Caco-2 (cell line): ENCODE measurements at regions not wholly inside any gene's neighbourhood (a gene's known extent, or its start where the extent isn't known, plus 50 kb on each side); places are given as distances from the start of the nearest gene placed in this dataset.
"Not testable (repeated sequence)": the region's sequence is repeated elsewhere in the genome, so short reads cannot be mapped to it uniquely, and the experiment has no call there.

Source experiments
- BruUV-seq: library from RNA; stranded (reverse); fragments of 400-500 nt; replicated peaks from 2 replicates; lab custom pipeline; 2021; lab: Mats Ljungman, UMichigan
- CTCF ChIA-PET: fragments of 300-600 bp; sonication (Branson Sonifier 250); formaldehyde crosslinking; loops from one replicate; lab custom pipeline; 2022; ENCODE audit warnings: antibody characterized with exemption; lab: Charles Lee
- POLR2A ChIA-PET: fragments of 300-600 bp; sonication (Branson Sonifier 250); formaldehyde crosslinking; loops from one replicate; lab custom pipeline; 2022; ENCODE audit warnings: antibody characterized with exemption; lab: Charles Lee
- DNase-seq, 2 experiments: peaks; one replicate each; pipeline versions ENCODE4 v3.0.0 to v3.0.0-alpha.2; 2020 to 2022
- H3K27me3 ChIP-seq: replicated peaks from 2 replicates; pipeline ENCODE4 v1.6.0; 2011; ENCODE audit warnings: low read length; ENCODE audit not compliant: control insufficient read depth, insufficient read depth
- H3K36me3 ChIP-seq: 2 replicates; pipeline ENCODE4 v1.5.1; 2011; ENCODE audit warnings: low read length; ENCODE audit not compliant: control insufficient read depth, insufficient read depth
- H3K4me1 ChIP-seq: fragments of 250-450 bp; sonication (Bioruptor Pico); 2 replicates; pipeline ENCODE4 v1.5.1; 2020; ENCODE audit warnings: mild to moderate bottlenecking
- H3K4me3 ChIP-seq: 2 replicates; pipeline ENCODE4 v1.5.1; 2011; ENCODE audit warnings: low read depth, mild to moderate bottlenecking, control low read depth, low read length
- H3K9me3 ChIP-seq: fragments of 250-450 bp; sonication (Bioruptor Pico); 2 replicates; pipeline ENCODE4 v1.5.1; 2020; ENCODE audit warnings: mild to moderate bottlenecking, moderate library complexity
- H3K27ac Mint-ChIP-seq: one replicate; pipeline ENCODE4 v1.8.0; 2022; ENCODE audit warnings: mixed read lengths; ENCODE audit not compliant: unreplicated experiment
- H3K27me3 Mint-ChIP-seq: one replicate; pipeline ENCODE4 v1.8.0; 2022; ENCODE audit warnings: mixed read lengths; ENCODE audit not compliant: insufficient read depth, unreplicated experiment
- H3K36me3 Mint-ChIP-seq: one replicate; pipeline ENCODE4 v1.8.0; 2022; ENCODE audit warnings: mild to moderate bottlenecking, mixed read lengths; ENCODE audit not compliant: insufficient read depth, unreplicated experiment
- H3K4me1 Mint-ChIP-seq: one replicate; pipeline ENCODE4 v1.8.0; 2022; ENCODE audit warnings: low read depth, mixed read lengths; ENCODE audit not compliant: unreplicated experiment
- H3K4me3 Mint-ChIP-seq: one replicate; pipeline ENCODE4 v1.8.0; 2022; ENCODE audit warnings: mild to moderate bottlenecking, moderate library complexity, mixed read lengths; ENCODE audit not compliant: unreplicated experiment
- H3K9me3 Mint-ChIP-seq: one replicate; pipeline ENCODE4 v1.8.0; 2022; ENCODE audit warnings: mixed read lengths; ENCODE audit not compliant: unreplicated experiment
- intact Hi-C: fragments of 100-400 bp; cut with micrococcal nuclease; formaldehyde crosslinking; loops from one replicate; pipeline ENCODE4 v1.10.0; 2022; ENCODE audit not compliant: unreplicated experiment
- TF ChIP-seq, protein P1 (sequence below), 2 experiments: fragments of 200-600 bp in 1 of 2; IDR thresholded peaks; 1 replicate in 1 of 2; 2 replicates in 1 of 2; pipeline versions ENCODE4 v1.5.1 to v1.8.0; 2011 to 2022; ENCODE audit warnings: antibody characterized with exemption in 1 of 2, control low read depth in 1 of 2, inconsistent platforms in 1 of 2, low read depth in 1 of 2, low read length in 1 of 2, mild to moderate bottlenecking in 1 of 2, moderate library complexity in 1 of 2; ENCODE audit not compliant: insufficient read depth in 1 of 2, severe bottlenecking in 1 of 2, unreplicated experiment in 1 of 2

DNA sequence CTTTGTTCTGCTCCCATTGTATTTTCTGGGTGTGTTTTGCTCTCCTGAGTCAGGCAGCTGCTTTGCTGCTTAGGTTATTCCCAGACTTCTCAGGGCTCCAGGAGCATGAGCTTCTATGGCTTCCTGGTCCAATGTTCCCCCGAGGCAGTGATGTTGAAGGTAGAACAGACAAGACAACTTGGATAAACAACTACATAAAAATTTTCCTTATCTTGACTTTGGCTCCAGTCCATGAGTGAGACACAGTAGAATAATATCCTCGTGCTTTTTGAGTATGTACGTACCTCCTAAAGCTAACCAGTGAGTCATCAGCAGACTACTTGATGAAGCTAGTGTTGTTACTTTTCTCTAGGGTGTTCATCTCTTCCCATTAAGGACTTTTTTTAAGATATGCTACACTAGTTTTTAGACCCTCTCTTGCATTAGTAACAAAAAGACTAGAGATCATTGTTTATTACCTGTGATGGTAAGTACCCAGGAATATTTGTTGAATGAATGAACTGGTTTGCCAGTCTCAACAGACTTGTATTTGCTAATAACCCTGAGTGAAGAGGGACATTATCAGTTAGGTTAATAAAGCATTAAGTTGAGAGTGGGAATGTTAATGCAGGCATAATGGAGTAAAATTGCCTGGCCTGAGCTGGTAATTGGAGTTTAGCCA, 131.9 kb downstream of the FHIP1A start:
- Histone ChIP-seq H3K9me3 (no peaks in the 10 kb centered on the region), H3K4me1 (no peaks in the 10 kb centered on the region), H3K36me3 (no peaks in the 10 kb centered on the region), H3K27me3 (no peaks in the 10 kb centered on the region), H3K4me3 (no peak overlapping the region)
- no peaks in the 10 kb centered on the region for H3K27me3 Mint-ChIP-seq
- no peaks in the 10 kb centered on the region for H3K36me3 Mint-ChIP-seq
- POLR2A ChIA-PET = no interaction called here
- CTCF ChIA-PET = no interaction called here
- H3K4me3 Mint-ChIP-seq = no peak overlapping the region
- TF ChIP-seq, protein P1, sequence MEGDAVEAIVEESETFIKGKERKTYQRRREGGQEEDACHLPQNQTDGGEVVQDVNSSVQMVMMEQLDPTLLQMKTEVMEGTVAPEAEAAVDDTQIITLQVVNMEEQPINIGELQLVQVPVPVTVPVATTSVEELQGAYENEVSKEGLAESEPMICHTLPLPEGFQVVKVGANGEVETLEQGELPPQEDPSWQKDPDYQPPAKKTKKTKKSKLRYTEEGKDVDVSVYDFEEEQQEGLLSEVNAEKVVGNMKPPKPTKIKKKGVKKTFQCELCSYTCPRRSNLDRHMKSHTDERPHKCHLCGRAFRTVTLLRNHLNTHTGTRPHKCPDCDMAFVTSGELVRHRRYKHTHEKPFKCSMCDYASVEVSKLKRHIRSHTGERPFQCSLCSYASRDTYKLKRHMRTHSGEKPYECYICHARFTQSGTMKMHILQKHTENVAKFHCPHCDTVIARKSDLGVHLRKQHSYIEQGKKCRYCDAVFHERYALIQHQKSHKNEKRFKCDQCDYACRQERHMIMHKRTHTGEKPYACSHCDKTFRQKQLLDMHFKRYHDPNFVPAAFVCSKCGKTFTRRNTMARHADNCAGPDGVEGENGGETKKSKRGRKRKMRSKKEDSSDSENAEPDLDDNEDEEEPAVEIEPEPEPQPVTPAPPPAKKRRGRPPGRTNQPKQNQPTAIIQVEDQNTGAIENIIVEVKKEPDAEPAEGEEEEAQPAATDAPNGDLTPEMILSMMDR (IDR thresholded peaks at IDR 0.05; ENCODE audit: insufficient read depth in 1 of 2, low read depth in 1 of 2, low read length in 1 of 2, severe bottlenecking in 1 of 2, unreplicated experiment in 1 of 2) = no peak
- H3K4me1 Mint-ChIP-seq = no peaks in the 10 kb centered on the region
- intact Hi-C loops = no loop called here
- no peak overlapping the region for H3K27ac Mint-ChIP-seq
- DNase-seq = no peak
- no peaks in the 10 kb centered on the region for H3K9me3 Mint-ChIP-seq
- BruUV-seq = no TSS peak

DNA sequence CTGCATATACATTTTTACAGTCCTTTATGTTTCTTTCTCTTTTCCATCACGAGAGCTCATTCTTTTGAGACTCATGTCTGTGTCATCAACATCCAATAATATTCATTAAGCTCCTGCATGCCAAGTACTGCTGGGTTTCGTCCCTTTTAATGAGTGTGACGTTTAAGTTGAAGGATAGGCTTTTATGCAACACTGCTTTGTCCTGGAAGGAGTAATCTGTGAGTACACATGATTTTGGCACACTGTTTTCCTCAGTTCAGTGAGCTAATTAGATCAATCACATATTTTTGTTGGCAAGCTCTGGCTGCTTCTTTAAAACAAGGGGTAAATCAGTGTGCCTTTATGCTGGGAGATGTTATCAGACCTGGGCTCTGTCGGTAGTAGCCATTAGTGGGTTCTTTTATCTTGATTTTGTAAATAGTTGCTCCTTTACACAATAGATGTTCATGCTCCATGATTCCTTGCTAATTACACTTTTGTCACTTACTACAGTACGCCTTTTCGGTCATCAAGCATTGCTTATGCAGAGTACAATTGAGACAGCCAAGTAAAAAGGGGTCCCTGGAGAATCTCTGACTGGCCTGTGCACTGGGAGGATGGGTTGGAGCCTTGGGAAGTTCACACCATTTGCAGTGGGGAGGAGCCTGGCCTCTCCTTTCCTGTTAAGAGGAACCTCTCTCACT, 132.6 kb downstream of the FHIP1A start:
- H3K9me3 Mint-ChIP-seq = no peaks in the 10 kb centered on the region
- POLR2A ChIA-PET = no interaction called here

DNA sequence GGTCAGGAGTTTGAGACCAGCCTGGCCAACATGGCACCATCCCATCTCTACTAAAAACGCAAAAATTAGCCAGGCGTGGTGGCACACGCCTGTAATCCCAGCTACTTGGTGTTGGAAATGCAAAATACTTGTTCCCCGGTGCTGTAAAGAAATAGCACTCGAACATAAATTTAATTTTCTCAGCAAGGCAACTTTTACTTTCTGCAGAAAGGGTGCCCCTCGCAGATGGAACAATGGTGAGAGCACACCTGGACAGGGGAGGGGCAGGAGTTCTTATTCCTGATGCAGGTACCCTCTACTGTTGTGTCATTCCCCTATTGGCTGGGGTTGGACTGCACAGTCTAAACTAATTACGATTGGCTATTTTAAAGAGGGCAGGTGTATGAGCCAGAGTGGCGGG, 139.7 kb downstream of the FHIP1A start:
- no TSS peak for BruUV-seq
- Histone ChIP-seq H3K4me1 (no peaks in the 10 kb centered on the region), H3K9me3 (peaks cover 10% of the 10 kb centered on the region; the same call in 1 of the 2 replicates), H3K36me3 (no peaks in the 10 kb centered on the region), H3K4me3 (no peak overlapping the region), H3K27me3 (no peaks in the 10 kb centered on the region)
- TF ChIP-seq, protein P1 (IDR thresholded peaks at IDR 0.05; ENCODE audit: insufficient read depth in 1 of 2, low read depth in 1 of 2, low read length in 1 of 2, severe bottlenecking in 1 of 2, unreplicated experiment in 1 of 2) = no peak
- peaks cover 5% of the 10 kb centered on the region for H3K36me3 Mint-ChIP-seq
- H3K9me3 Mint-ChIP-seq = peaks cover 10% of the 10 kb centered on the region
- H3K4me3 Mint-ChIP-seq = no peak overlapping the region
- no peak for DNase-seq
- ChIA-PET POLR2A (no interaction called here), CTCF (no interaction called here)
- intact Hi-C loops = no loop called here
- no peaks in the 10 kb centered on the region for H3K27me3 Mint-ChIP-seq
- H3K4me1 Mint-ChIP-seq = no peaks in the 10 kb centered on the region
- H3K27ac Mint-ChIP-seq = no peak overlapping the region

More for the DNA sequence above, 132.6 kb downstream of the FHIP1A start:
- TF ChIP-seq, protein P1 (IDR thresholded peaks at IDR 0.05; ENCODE audit: insufficient read depth in 1 of 2, low read depth in 1 of 2, low read length in 1 of 2, severe bottlenecking in 1 of 2, unreplicated experiment in 1 of 2) = no peak
- CTCF ChIA-PET = no interaction called here
- Mint-ChIP-seq H3K27me3 (no peaks in the 10 kb centered on the region), H3K27ac (no peak overlapping the region), H3K36me3 (no peaks in the 10 kb centered on the region), H3K4me1 (no peaks in the 10 kb centered on the region), H3K4me3 (no peak overlapping the region)
- DNase-seq = no peak
- Histone ChIP-seq H3K27me3 (no peaks in the 10 kb centered on the region), H3K9me3 (no peaks in the 10 kb centered on the region), H3K4me1 (no peaks in the 10 kb centered on the region), H3K36me3 (no peaks in the 10 kb centered on the region), H3K4me3 (no peak overlapping the region)
- intact Hi-C loops = no loop called here
- no TSS peak for BruUV-seq

DNA sequence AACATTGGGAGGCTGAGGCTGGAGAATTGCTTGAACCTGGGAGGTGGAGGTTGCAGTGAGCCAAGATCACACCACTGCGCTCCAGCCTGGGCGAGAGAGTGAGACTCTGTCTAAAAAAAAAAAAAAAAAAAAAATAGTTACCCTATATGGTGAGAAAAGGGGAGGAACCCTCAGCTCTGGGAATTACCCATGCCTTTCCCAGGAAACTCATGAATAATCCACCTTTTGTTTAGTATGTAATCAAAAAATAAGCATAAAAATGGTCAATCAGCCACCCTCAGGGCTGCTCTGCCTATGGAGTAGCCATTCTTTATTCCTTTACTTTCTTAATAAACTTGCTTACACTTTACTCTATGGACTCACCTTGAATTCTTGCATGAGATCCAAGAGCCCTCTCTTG, 140.4 kb downstream of the FHIP1A start:
- H3K36me3 ChIP-seq, H3K9me3 Mint-ChIP-seq, H3K4me3 ChIP-seq, H3K9me3 ChIP-seq, intact Hi-C loops, CTCF ChIA-PET, H3K27me3 ChIP-seq, POLR2A ChIA-PET, H3K4me1 Mint-ChIP-seq, H3K36me3 Mint-ChIP-seq, H3K27me3 Mint-ChIP-seq, BruUV-seq, H3K4me3 Mint-ChIP-seq, DNase-seq, H3K27ac Mint-ChIP-seq, H3K4me1 ChIP-seq: not testable (repeated sequence)
